SK-N-SH (cell line): ENCODE measurements at regions not wholly inside any gene's neighbourhood (a gene's known extent, or its start where the extent isn't known, plus 50 kb on each side); places are given as distances from the start of the nearest gene placed in this dataset.

Source experiments
- CTCF ChIA-PET: fragments of 300-600, 350-600 bp; formaldehyde crosslinking; extraction: SDS; loops from one replicate; lab custom pipeline; 2021; lab: Yijun Ruan, JAX
- POLR2A ChIA-PET: fragments of 350-600 bp; sonication (Branson Sonifier 250); formaldehyde crosslinking; extraction: SDS; loops from one replicate; lab custom pipeline; 2020; ENCODE audit warnings: antibody characterized with exemption, inconsistent platforms; lab: Yijun Ruan, JAX
- DNase-seq: peaks from one replicate; pipeline ENCODE4 v3.0.0; 2012
- H2AFZ ChIP-seq: fragments of 200-600 bp; sonication (generic); 2 replicates; pipeline ENCODE4 v1.8.1; 2016; ENCODE audit warnings: antibody characterized with exemption, mild to moderate bottlenecking, low read depth
- H3F3A ChIP-seq: fragments of 200-600 bp; sonication (generic); replicated peaks from 2 replicates; pipeline ENCODE3; 2016; ENCODE audit warnings: antibody characterized with exemption, mild to moderate bottlenecking; ENCODE audit not compliant: insufficient read depth
- H3K27ac ChIP-seq, 2 experiments: fragments of 200-500 bp in 1 of 2; fragments of 200-600 bp in 1 of 2; sonication (Bioruptor generic) in 1 of 2; sonication (generic), shearing (Covaris generic) in 1 of 2; 2 replicates each; pipeline versions ENCODE4 v1.5.1 to v1.6.1; 2014 to 2016; ENCODE audit warnings: low read depth in 2 of 2, inconsistent platforms in 1 of 2, low read length in 1 of 2, mild to moderate bottlenecking in 1 of 2, mixed read lengths in 1 of 2
- H3K27me3 ChIP-seq: fragments of 200-600 bp; sonication (generic), shearing (Covaris generic); 2 replicates; pipeline ENCODE4 v1.6.1; 2016; ENCODE audit warnings: mixed run types; ENCODE audit not compliant: insufficient read depth
- H3K36me3 ChIP-seq, 2 experiments: fragments of 200-500 bp in 1 of 2; fragments of 200-600 bp in 1 of 2; sonication (Bioruptor generic) in 1 of 2; sonication (generic) in 1 of 2; replicated peaks in 1 of 2; 2 replicates each; pipeline versions ENCODE3 to v1.5.1; 2014 to 2016; ENCODE audit warnings: low read length in 1 of 2, mild to moderate bottlenecking in 1 of 2; ENCODE audit not compliant: insufficient read depth in 2 of 2, control insufficient read depth in 1 of 2
- H3K4me1 ChIP-seq, 2 experiments: fragments of 200-500 bp in 1 of 2; fragments of 200-600 bp in 1 of 2; sonication (Bioruptor generic) in 1 of 2; sonication (generic), shearing (Covaris generic) in 1 of 2; 2 replicates each; pipeline versions ENCODE4 v1.5.1 to v1.6.1; 2014 to 2016; ENCODE audit warnings: low read depth in 1 of 2, low read length in 1 of 2, mixed run types in 1 of 2; ENCODE audit not compliant: insufficient read depth in 2 of 2, control insufficient read depth in 1 of 2
- H3K4me2 ChIP-seq: fragments of 200-600 bp; sonication (generic), shearing (Covaris generic); 2 replicates; pipeline ENCODE4 v1.6.1; 2017; ENCODE audit warnings: mixed run types
- H3K4me3 ChIP-seq, 2 experiments: fragments of 200-500 bp in 1 of 2; fragments of 200-600 bp in 1 of 2; sonication (Bioruptor generic) in 1 of 2; sonication (generic), shearing (Covaris generic) in 1 of 2; 2 replicates each; pipeline versions ENCODE4 v1.5.1 to v1.8.1; 2014 to 2016; ENCODE audit warnings: low read depth in 2 of 2, inconsistent platforms in 1 of 2, low read length in 1 of 2, mild to moderate bottlenecking in 1 of 2, mixed read lengths in 1 of 2, moderate library complexity in 1 of 2
- H3K79me2 ChIP-seq: fragments of 200-600 bp; sonication (generic); 2 replicates; pipeline ENCODE4 v1.8.1; 2017; ENCODE audit warnings: mild to moderate bottlenecking; ENCODE audit not compliant: insufficient read depth
- H3K9ac ChIP-seq: fragments of 200-600 bp; sonication (generic); 2 replicates; pipeline ENCODE4 v1.6.1; 2017; ENCODE audit warnings: mixed run types
- H3K9me2 ChIP-seq: fragments of 200-600 bp; sonication (generic); 2 replicates; pipeline ENCODE4 v1.6.1; 2017; ENCODE audit warnings: mixed run types
- H3K9me3 ChIP-seq: fragments of 200-600 bp; sonication (generic); 2 replicates; pipeline ENCODE4 v1.6.1; 2017; ENCODE audit warnings: mixed run types, mild to moderate bottlenecking, moderate library complexity
- H4K20me1 ChIP-seq: fragments of 200-600 bp; sonication (generic); 2 replicates; pipeline ENCODE4 v1.6.1; 2017; ENCODE audit warnings: mild to moderate bottlenecking, mixed run types; ENCODE audit not compliant: insufficient read depth
- CTCF ChIP-seq: fragments of 200-600 bp; sonication (generic); IDR thresholded peaks from 2 replicates; pipeline ENCODE4 v1.6.1; 2017; ENCODE audit warnings: antibody characterized with exemption, mild to moderate bottlenecking, moderate library complexity
- EP300 ChIP-seq, 2 experiments: IDR thresholded peaks; 2 replicates each; pipeline versions ENCODE4 v1.4.0 to v1.6.1; 2012; ENCODE audit warnings: borderline replicate concordance in 1 of 2, low read depth in 1 of 2, low read length in 1 of 2
- FOXJ3 ChIP-seq: sonication (generic); formaldehyde crosslinking; IDR thresholded peaks from 2 replicates; pipeline ENCODE4 v1.5.1; 2020; ENCODE audit warnings: mild to moderate bottlenecking, missing genetic modification reagents
- IRF3 ChIP-seq: fragments of 150-350 bp; IDR thresholded peaks from 2 replicates; pipeline ENCODE4 v1.6.1; 2016; ENCODE audit warnings: mild to moderate bottlenecking, low read depth, low read length
- RAD21 ChIP-seq: IDR thresholded peaks from 2 replicates; pipeline ENCODE4 v1.6.1; 2012; ENCODE audit warnings: mild to moderate bottlenecking, low read length
- RXRA ChIP-seq: IDR thresholded peaks from 2 replicates; pipeline ENCODE4 v1.4.0; 2012; ENCODE audit warnings: low read depth, mild to moderate bottlenecking, borderline replicate concordance
- SMC3 ChIP-seq: IDR thresholded peaks from 2 replicates; pipeline ENCODE4 v1.6.1; 2012; ENCODE audit warnings: low read depth, low read length, improper control_type of control experiment
- USF2 ChIP-seq: fragments of 150-350 bp; IDR thresholded peaks from 2 replicates; pipeline ENCODE4 v1.6.1; 2017; ENCODE audit warnings: antibody characterized with exemption, low read length, low read depth, borderline replicate concordance
- whole genome bisulfite sequencing: methylation state at CpG from one replicate; pipeline ENCODE4 v1.1.6; 2017; ENCODE audit warnings: low lambda C conversion rate; 5-methylcytosine and 5-hydroxymethylcytosine counted together

- no peaks in the 10 kb centered on the region for H3F3A ChIP-seq
- ChIA-PET CTCF (interaction anchor here (0.6 to 3.2 kb wide), 16 partner anchors 9 to 320 kb away, joined by 3 to 16 read pairs (median 4); no protein-coding TSS in a partner anchor), POLR2A (no interaction called here)
- no peaks in the 10 kb centered on the region for H4K20me1 ChIP-seq
- TF ChIP-seq EP300 (IDR thresholded peaks at IDR 0.05; ENCODE audit: borderline replicate concordance in 1 of 2, low read depth in 1 of 2, low read length in 1 of 2) (no peak), IRF3 (no peak), FOXJ3 (CRISPR knock-in tag) (no peak), RXRA (no peak)
- no peak overlapping the region for H2AFZ ChIP-seq
- H3K4me3 ChIP-seq, result peak overlapping the region in 1 of 2 experiments; percentile 57; a peak in 1 of 4 replicates
- no peaks in the 10 kb centered on the region for H3K27me3 ChIP-seq
- WGBS, result 50% methylated on average over 3 of the region's 5 CpGs
- no peak overlapping the region for H3K4me2 ChIP-seq
- H3K9me3 ChIP-seq, result no peaks in the 10 kb centered on the region
- no peaks in the 10 kb centered on the region; a peak in 1 of 4 replicates for H3K4me1 ChIP-seq
- no peaks in the 10 kb centered on the region for H3K79me2 ChIP-seq
- no peaks in the 10 kb centered on the region for H3K9me2 ChIP-seq
- H3K36me3 ChIP-seq, result no peaks in the 10 kb centered on the region
- no peak overlapping the region for H3K9ac ChIP-seq
- no peak for DNase-seq
- H3K27ac ChIP-seq, result no peak overlapping the region
Observed at GRCh38 chr2:88351249-88351601, 101.3 kb downstream of the FOXI3 start.

- Histone ChIP-seq H3F3A (no peaks in the 10 kb centered on the region), H3K4me3 (peak overlapping the region; percentile 10 to 57; a peak in 3 of 4 replicates), H2AFZ (no peak overlapping the region)
- POLR2A ChIA-PET, result no interaction called here
- TF ChIP-seq RAD21 (peak; percentile 57), USF2 (no peak), CTCF (peak; percentile 62), SMC3 (peak; percentile 47)
- TF ChIP-seq, all 33 proteins: peak for 3
- CTCF ChIA-PET, result interaction anchor here (0.6 to 3.2 kb wide), 20 partner anchors 9 to 321 kb away, joined by 3 to 16 read pairs (median 4); no protein-coding TSS in a partner anchor
- Histone ChIP-seq H4K20me1 (no peaks in the 10 kb centered on the region), H3K9me2 (no peaks in the 10 kb centered on the region), H3K79me2 (no peaks in the 10 kb centered on the region), H3K4me1 (no peaks in the 10 kb centered on the region; a peak in 1 of 4 replicates), H3K27me3 (no peaks in the 10 kb centered on the region), H3K4me2 (no peak overlapping the region), H3K36me3 (no peaks in the 10 kb centered on the region), H3K27ac (no peak overlapping the region), H3K9me3 (no peaks in the 10 kb centered on the region), H3K9ac (no peak overlapping the region)
- DNase-seq, result peak; percentile 79
- WGBS, result 34% methylated on average over 37 of the region's 54 CpGs
Observed at GRCh38 chr2:88350331-88351248, 101.9 kb downstream of the FOXI3 start.
